K562 (cell line): ENCODE measurements at regions not wholly inside any gene's neighbourhood (a gene's known extent, or its start where the extent isn't known, plus 50 kb on each side); places are given as distances from the start of the nearest gene placed in this dataset.

Experiments
- BHLHE40 ChIP-seq: IDR thresholded peaks from 2 replicates; pipeline ENCODE4 v1.6.1; 2011; ENCODE audit warnings: low read length, improper control_type of control experiment
- CTCF ChIP-seq, 3 experiments: IDR thresholded peaks in 2 of 3; conservative IDR thresholded peaks in 1 of 3; 2 replicates each; pipeline ENCODE4 v1.5.1; 2011 to 2012; ENCODE audit warnings: low read length in 3 of 3, mild to moderate bottlenecking in 3 of 3, control low read depth in 2 of 3, improper control_type of control experiment in 1 of 3, inconsistent platforms in 1 of 3, low read depth in 1 of 3, mixed read lengths in 1 of 3, moderate library complexity in 1 of 3; ENCODE audit not compliant: insufficient read depth in 2 of 3
- DACH1 ChIP-seq: fragments of 450-650 bp; IDR thresholded peaks from 2 replicates; pipeline ENCODE4 v1.6.1; 2018; ENCODE audit not compliant: partially characterized antibody
- DNMT1 ChIP-seq: fragments of 450-650 bp; IDR thresholded peaks from 2 replicates; pipeline ENCODE4 v1.6.1; 2016; ENCODE audit warnings: antibody characterized with exemption, mild to moderate bottlenecking
- GABPB2 ChIP-seq: fragments of 250-450 bp; sonication (Bioruptor Pico); conservative IDR thresholded peaks from 2 replicates; pipeline ENCODE4 v1.5.1; 2021; ENCODE audit warnings: mild to moderate bottlenecking
- MLX ChIP-seq, 2 experiments: fragments of 450-650 bp in 1 of 2; sonication (generic) in 1 of 2; formaldehyde crosslinking; conservative IDR thresholded peaks; 2 replicates each; pipeline versions ENCODE4 v1.4.0 to v1.8.1; 2020 to 2022; ENCODE audit warnings: mild to moderate bottlenecking in 1 of 2, missing genetic modification reagents in 1 of 2
- NCOA4 ChIP-seq: fragments of 450-650 bp; IDR thresholded peaks from 2 replicates; pipeline ENCODE4 v1.6.1; 2018; ENCODE audit warnings: mild to moderate bottlenecking; ENCODE audit not compliant: partially characterized antibody
- TAF1 ChIP-seq: IDR thresholded peaks from 2 replicates; pipeline ENCODE4 v1.6.1; 2011; ENCODE audit warnings: mild to moderate bottlenecking, low read length, moderate library complexity; ENCODE audit not compliant: insufficient read depth, control insufficient read depth, severe bottlenecking; ENCODE audit errors: extremely low read depth
- ZC3H11A ChIP-seq: IDR thresholded peaks from 2 replicates; pipeline ENCODE4 v1.6.1; 2012; ENCODE audit warnings: low read depth, low read length, improper control_type of control experiment
- ZNF707 ChIP-seq: fragments of 250-450 bp; sonication (Bioruptor Pico); conservative IDR thresholded peaks from 2 replicates; pipeline ENCODE4 v1.8.0; 2022; ENCODE audit warnings: inconsistent platforms, mild to moderate bottlenecking, moderate library complexity

GRCh38 chr20:4332121-4332860, 83.2 kb upstream of the ADRA1D start:
- TF ChIP-seq DACH1: no peak
- no peak for TF ChIP-seq GABPB2 (CRISPR knock-in tag)
- no peak for TF ChIP-seq TAF1
- no peak for TF ChIP-seq ZNF707
- no peak for TF ChIP-seq ZC3H11A
- TF ChIP-seq CTCF (IDR thresholded peaks at IDR 0.05 in 2 of 3, conservative IDR thresholded peaks at IDR 0.05 in 1 of 3; ENCODE audit: insufficient read depth in 2 of 3, low read depth in 1 of 3, low read length in 3 of 3): no peak
- TF ChIP-seq NCOA4: no peak
- TF ChIP-seq MLX (CRISPR knock-in tag; conservative IDR thresholded peaks at IDR 0.05): no peak
- TF ChIP-seq BHLHE40: no peak
- no peak for TF ChIP-seq DNMT1
